ENCODE measurements at regions not wholly inside any gene's neighbourhood (a gene's known extent, or its start where the extent isn't known, plus 50 kb on each side); places are given as distances from the start of the nearest gene placed in this dataset.

- TF ChIP-seq EZH2 (IDR thresholded peaks at IDR 0.05) (no peak), CTCF (IDR thresholded peaks at IDR 0.05) (no peak), EZH2phosphoT487 (IDR thresholded peaks at IDR 0.05) (no peak)
Measured at GRCh38 chr20:11232896-11233295, 559.1 kb upstream of the JAG1 start.
